Subcutaneous abdominal adipose tissue (tissue), 5 donors: ENCODE measurements at regions not wholly inside any gene's neighbourhood (a gene's known extent, or its start where the extent isn't known, plus 50 kb on each side); places are given as distances from the start of the nearest gene placed in this dataset.
"Not testable (repeated sequence)": the region's sequence is repeated elsewhere in the genome, so short reads cannot be mapped to it uniquely, and the experiment has no call there.

Experiments used
- H3K27ac ChIP-seq: one replicate; pipeline ENCODE4 v1.7.0; 2013; ENCODE audit warnings: low read depth, mild to moderate bottlenecking, inconsistent platforms, low read length, moderate library complexity
- H3K27me3 ChIP-seq, 5 donors: one replicate each; pipeline ENCODE4 v1.7.0; 2013; ENCODE audit warnings: low read length in 5 of 5, inconsistent platforms in 1 of 5; ENCODE audit not compliant: control insufficient read depth in 5 of 5, insufficient read depth in 4 of 5
- H3K36me3 ChIP-seq, 5 donors: one replicate each; pipeline ENCODE4 v1.7.0; 2013; ENCODE audit warnings: low read length in 5 of 5; ENCODE audit not compliant: control insufficient read depth in 5 of 5, insufficient read depth in 5 of 5
- H3K4me1 ChIP-seq, 5 donors: one replicate each; pipeline ENCODE4 v1.7.0; 2013; ENCODE audit warnings: low read length in 5 of 5, mild to moderate bottlenecking in 3 of 5, moderate library complexity in 1 of 5; ENCODE audit not compliant: control insufficient read depth in 5 of 5, insufficient read depth in 5 of 5
- H3K4me3 ChIP-seq, 5 donors: one replicate each; pipeline ENCODE4 v1.7.0; 2013; ENCODE audit warnings: low read length in 5 of 5, low read depth in 1 of 5
- H3K9ac ChIP-seq, 5 donors: one replicate each; pipeline ENCODE4 v1.7.0; 2013; ENCODE audit warnings: low read length in 5 of 5, mild to moderate bottlenecking in 4 of 5, moderate library complexity in 3 of 5
- H3K9me3 ChIP-seq, 5 donors: one replicate each; pipeline ENCODE4 v1.7.0; 2013; ENCODE audit warnings: low read length in 5 of 5; ENCODE audit not compliant: control insufficient read depth in 5 of 5
- donor health status: healthy.
- donor health status: healthy.
- donor health status: healthy.
- donor health status: healthy.
- donor health status: healthy.

GRCh38 chr16:58793366-58793765, 59.2 kb upstream of the GOT2 start:
- Histone ChIP-seq H3K9ac (no peak overlapping the region), H3K27me3 (no peaks in the 10 kb centered on the region), H3K4me3 (no peak overlapping the region), H3K4me1 (no peaks in the 10 kb centered on the region), H3K9me3 (no peaks in the 10 kb centered on the region), H3K27ac (no peak overlapping the region), H3K36me3 (no peaks in the 10 kb centered on the region)

GRCh38 chr16:58792188-58792587, 58.1 kb upstream of the GOT2 start:
- Histone ChIP-seq H3K27ac (no peak overlapping the region), H3K27me3 (no peaks in the 10 kb centered on the region), H3K9me3 (no peaks in the 10 kb centered on the region), H3K4me1 (no peaks in the 10 kb centered on the region), H3K4me3 (no peak overlapping the region), H3K9ac (no peak overlapping the region), H3K36me3 (no peaks in the 10 kb centered on the region)

- H3K9ac ChIP-seq, H3K27me3 ChIP-seq, H3K4me1 ChIP-seq, H3K36me3 ChIP-seq, H3K9me3 ChIP-seq, H3K27ac ChIP-seq, H3K4me3 ChIP-seq: not testable (repeated sequence)
These were observed 56.9 kb upstream of the GOT2 start for GRCh38 chr16:58790816-58791557.

GRCh38 chr16:58789351-58789750, 55.2 kb upstream of the GOT2 start:
- Histone ChIP-seq H3K27me3 (no peaks in the 10 kb centered on the region), H3K9me3 (no peaks in the 10 kb centered on the region), H3K9ac (no peak overlapping the region), H3K36me3 (no peaks in the 10 kb centered on the region), H3K4me3 (no peak overlapping the region), H3K4me1 (no peaks in the 10 kb centered on the region), H3K27ac (no peak overlapping the region)
